Fibroblast of lung (primary cell): ENCODE measurements at regions not wholly inside any gene's neighbourhood (a gene's known extent, or its start where the extent isn't known, plus 50 kb on each side); places are given as distances from the start of the nearest gene placed in this dataset.

Experiments
- CTCF ChIP-seq, 2 donors: IDR thresholded peaks in 1 of 2; conservative IDR thresholded peaks in 1 of 2; 1 replicate in 1 of 2; 2 replicates in 1 of 2; pipeline ENCODE4 v1.5.1; 2011 to 2012; ENCODE audit warnings: low read length in 2 of 2, control low read depth in 1 of 2, inconsistent platforms in 1 of 2, low read depth in 1 of 2, mild to moderate bottlenecking in 1 of 2
- EZH2 ChIP-seq: IDR thresholded peaks from 2 replicates; pipeline ENCODE4 v1.5.1; 2012; ENCODE audit warnings: low read length, control low read depth, mild to moderate bottlenecking; ENCODE audit errors: missing control alignments

DNA sequence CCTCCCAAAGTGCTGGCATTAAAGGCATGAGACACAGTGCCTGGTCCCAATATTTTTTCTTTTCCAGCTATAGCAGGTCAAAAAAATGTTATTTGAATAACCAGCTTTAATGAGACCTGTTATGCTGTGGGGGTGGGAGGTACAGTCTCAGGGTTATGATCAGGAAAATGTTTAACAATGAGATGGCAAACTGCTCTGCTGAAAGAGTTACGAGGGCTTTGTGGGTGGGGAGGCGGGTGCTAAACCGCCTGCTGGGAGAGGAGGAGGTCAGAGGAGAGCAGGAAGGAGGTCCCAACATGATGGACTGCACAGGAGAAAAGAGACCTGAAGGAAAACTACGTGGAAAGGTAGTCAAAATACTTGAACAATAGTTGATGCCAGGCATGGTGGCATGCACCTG lies 126.0 kb upstream of the B3GALT2 start:
- TF ChIP-seq EZH2 (no peak), CTCF (conservative IDR thresholded peaks at IDR 0.05 in 1 of 2, IDR thresholded peaks at IDR 0.05 in 1 of 2; ENCODE audit: low read depth in 1 of 2, low read length in 2 of 2) (no peak)
